IPS-18a (cell line): ENCODE measurements at regions not wholly inside any gene's neighbourhood (a gene's known extent, or its start where the extent isn't known, plus 50 kb on each side); places are given as distances from the start of the nearest gene placed in this dataset.
"Not testable (repeated sequence)": the region's sequence is repeated elsewhere in the genome, so short reads cannot be mapped to it uniquely, and the experiment has no call there.

Experiments used
- H3K27ac ChIP-seq: one replicate; pipeline ENCODE4 v1.5.1; 2013; ENCODE audit warnings: low read length
- H3K27me3 ChIP-seq: one replicate; pipeline ENCODE4 v1.6.1; 2013; ENCODE audit warnings: mild to moderate bottlenecking, low read length; ENCODE audit not compliant: control insufficient read depth, insufficient read depth
- H3K36me3 ChIP-seq: one replicate; pipeline ENCODE4 v1.6.1; 2013; ENCODE audit warnings: low read depth, low read length; ENCODE audit not compliant: control insufficient read depth
- H3K4me1 ChIP-seq: one replicate; pipeline ENCODE4 v1.6.1; 2013; ENCODE audit warnings: low read depth, low read length; ENCODE audit not compliant: control insufficient read depth
- H3K4me3 ChIP-seq: one replicate; pipeline ENCODE4 v1.5.1; 2013; ENCODE audit warnings: low read length
- H3K9ac ChIP-seq: one replicate; pipeline ENCODE4 v1.6.1; 2013; ENCODE audit warnings: mild to moderate bottlenecking, low read length, moderate library complexity
- H3K9me3 ChIP-seq: one replicate; pipeline ENCODE4 v1.6.1; 2013; ENCODE audit warnings: low read depth, low read length; ENCODE audit not compliant: control insufficient read depth

GRCh38 chr6:18527836-18528743, 140.9 kb downstream of the RNF144B start:
- no peak overlapping the region for H3K27ac ChIP-seq
- no peak overlapping the region for H3K9ac ChIP-seq
- H3K27me3 ChIP-seq, result no peaks in the 10 kb centered on the region
- peaks cover 4% of the 10 kb centered on the region for H3K4me1 ChIP-seq
- no peaks in the 10 kb centered on the region for H3K9me3 ChIP-seq
- no peaks in the 10 kb centered on the region for H3K36me3 ChIP-seq
- H3K4me3 ChIP-seq, result no peak overlapping the region

- Histone ChIP-seq H3K9me3 (no peaks in the 10 kb centered on the region), H3K9ac (no peak overlapping the region), H3K36me3 (no peaks in the 10 kb centered on the region), H3K27me3 (no peaks in the 10 kb centered on the region), H3K27ac (no peak overlapping the region), H3K4me3 (no peak overlapping the region), H3K4me1 (peaks cover 4% of the 10 kb centered on the region)
These were observed 143.1 kb downstream of the RNF144B start for GRCh38 chr6:18530201-18530600.

GRCh38 chr6:18532139-18532538, 145.0 kb downstream of the RNF144B start:
- no peak overlapping the region for H3K4me3 ChIP-seq
- H3K27me3 ChIP-seq, result no peaks in the 10 kb centered on the region
- no peaks in the 10 kb centered on the region for H3K36me3 ChIP-seq
- H3K9me3 ChIP-seq, result no peaks in the 10 kb centered on the region
- no peak overlapping the region for H3K9ac ChIP-seq
- peaks cover 4% of the 10 kb centered on the region for H3K4me1 ChIP-seq
- H3K27ac ChIP-seq, result no peak overlapping the region

- Histone ChIP-seq H3K4me3 (no peak overlapping the region), H3K4me1 (no peaks in the 10 kb centered on the region)
These were observed 146.6 kb downstream of the RNF144B start for GRCh38 chr6:18533793-18534192.

GRCh38 chr6:18536591-18537055, 149.5 kb downstream of the RNF144B start:
- Histone ChIP-seq H3K36me3 (no peaks in the 10 kb centered on the region), H3K27ac (no peak overlapping the region), H3K4me1 (no peaks in the 10 kb centered on the region), H3K4me3 (no peak overlapping the region), H3K9ac (no peak overlapping the region), H3K27me3 (no peaks in the 10 kb centered on the region), H3K9me3 (no peaks in the 10 kb centered on the region)

More at GRCh38 chr6:18533793-18534192, 146.6 kb downstream of the RNF144B start:
- no peak overlapping the region for H3K9ac ChIP-seq
- no peaks in the 10 kb centered on the region for H3K27me3 ChIP-seq
- no peak overlapping the region for H3K27ac ChIP-seq
- no peaks in the 10 kb centered on the region for H3K9me3 ChIP-seq
- no peaks in the 10 kb centered on the region for H3K36me3 ChIP-seq

- Histone ChIP-seq H3K4me1 (no peaks in the 10 kb centered on the region), H3K27ac (no peak overlapping the region), H3K36me3 (no peaks in the 10 kb centered on the region), H3K9ac (no peak overlapping the region), H3K27me3 (no peaks in the 10 kb centered on the region), H3K9me3 (no peaks in the 10 kb centered on the region), H3K4me3 (no peak overlapping the region)
These were observed 151.2 kb downstream of the RNF144B start for GRCh38 chr6:18538315-18538714.

- no peaks in the 10 kb centered on the region for H3K36me3 ChIP-seq
- no peaks in the 10 kb centered on the region for H3K27me3 ChIP-seq
- H3K27ac ChIP-seq, result no peak overlapping the region
- no peak overlapping the region for H3K4me3 ChIP-seq
- no peaks in the 10 kb centered on the region for H3K9me3 ChIP-seq
- H3K4me1 ChIP-seq, result no peaks in the 10 kb centered on the region
- H3K9ac ChIP-seq, result no peak overlapping the region
These were observed 155.9 kb downstream of the RNF144B start for GRCh38 chr6:18543051-18543450.

GRCh38 chr6:18545142-18545541, 158.0 kb downstream of the RNF144B start:
- not testable (repeated sequence) for H3K27ac ChIP-seq, H3K4me3 ChIP-seq, H3K36me3 ChIP-seq, H3K4me1 ChIP-seq, H3K27me3 ChIP-seq, H3K9ac ChIP-seq, H3K9me3 ChIP-seq

GRCh38 chr6:18545726-18546125, 158.6 kb downstream of the RNF144B start:
- Histone ChIP-seq H3K9ac (no peak overlapping the region), H3K36me3 (no peaks in the 10 kb centered on the region), H3K9me3 (no peaks in the 10 kb centered on the region), H3K4me1 (no peaks in the 10 kb centered on the region), H3K27ac (no peak overlapping the region), H3K27me3 (no peaks in the 10 kb centered on the region), H3K4me3 (no peak overlapping the region)

GRCh38 chr6:18550119-18550518, 163.0 kb downstream of the RNF144B start:
- H3K27me3 ChIP-seq, result no peaks in the 10 kb centered on the region
- H3K36me3 ChIP-seq, result no peaks in the 10 kb centered on the region
- H3K27ac ChIP-seq, result no peak overlapping the region
- no peak overlapping the region for H3K9ac ChIP-seq
- no peak overlapping the region for H3K4me3 ChIP-seq
- no peaks in the 10 kb centered on the region for H3K4me1 ChIP-seq
- H3K9me3 ChIP-seq, result no peaks in the 10 kb centered on the region

GRCh38 chr6:18551228-18551627, 164.1 kb downstream of the RNF144B start:
- H3K9ac ChIP-seq, result no peak overlapping the region
- H3K27ac ChIP-seq, result no peak overlapping the region
- no peaks in the 10 kb centered on the region for H3K36me3 ChIP-seq
- no peak overlapping the region for H3K4me3 ChIP-seq
- no peaks in the 10 kb centered on the region for H3K4me1 ChIP-seq
- H3K9me3 ChIP-seq, result no peaks in the 10 kb centered on the region
- H3K27me3 ChIP-seq, result no peaks in the 10 kb centered on the region

GRCh38 chr6:18555750-18556149, 168.6 kb downstream of the RNF144B start:
- Histone ChIP-seq H3K27me3 (no peaks in the 10 kb centered on the region), H3K4me1 (no peaks in the 10 kb centered on the region), H3K9me3 (no peaks in the 10 kb centered on the region), H3K9ac (no peak overlapping the region), H3K36me3 (no peaks in the 10 kb centered on the region), H3K27ac (no peak overlapping the region), H3K4me3 (no peak overlapping the region)
